IMR-90 (cell line): ENCODE measurements at regions not wholly inside any gene's neighbourhood (a gene's known extent, or its start where the extent isn't known, plus 50 kb on each side); places are given as distances from the start of the nearest gene placed in this dataset.

Experiments used
- ATAC-seq: fragments of 200-7000 bp; cut with Tn5 transposase; 2 replicates; pipeline ENCODE4 v1.9.1; 2020; ENCODE audit warnings: low read depth, mild to moderate bottlenecking, moderate library complexity
- BruUV-seq: library from RNA; stranded (reverse); fragments of 400-500 nt; replicated peaks from 2 replicates; lab custom pipeline; 2021; lab: Mats Ljungman, UMichigan
- CTCF ChIA-PET: fragments of 300-600 bp; formaldehyde crosslinking; extraction: SDS; loops from one replicate; lab custom pipeline; 2021; ENCODE audit warnings: antibody characterized with exemption; lab: Yijun Ruan, JAX
- POLR2A ChIA-PET: fragments of 300-600 bp; sonication (Branson Sonifier 250); formaldehyde crosslinking; loops from one replicate; lab custom pipeline; 2022; ENCODE audit warnings: antibody characterized with exemption; ENCODE audit not compliant: unreplicated experiment; lab: Charles Lee
- DNase-seq: peaks from one replicate; pipeline ENCODE4 v3.0.0; 2013
- H2AFZ ChIP-seq: replicated peaks from 2 replicates; pipeline ENCODE3; 2013; ENCODE audit warnings: low read length, mild to moderate bottlenecking; ENCODE audit not compliant: poor library complexity
- H2AK5ac ChIP-seq: 2 replicates; pipeline ENCODE4 v1.6.1; 2013; ENCODE audit warnings: low read depth, low read length, inconsistent platforms
- H2AK9ac ChIP-seq: replicated peaks from 2 replicates; pipeline ENCODE3; 2013; ENCODE audit warnings: mild to moderate bottlenecking, low read depth, low read length, moderate library complexity; ENCODE audit not compliant: poor library complexity
- H2BK120ac ChIP-seq: 2 replicates; pipeline ENCODE4 v1.6.1; 2013; ENCODE audit warnings: low read depth, low read length, inconsistent platforms
- H2BK15ac ChIP-seq: 3 replicates; pipeline ENCODE4 v1.6.1; 2013; ENCODE audit warnings: low read depth, low read length, inconsistent platforms
- H2BK20ac ChIP-seq: 2 replicates; pipeline ENCODE4 v1.6.1; 2013; ENCODE audit warnings: low read depth, mild to moderate bottlenecking, inconsistent platforms, low read length, moderate library complexity
- H2BK5ac ChIP-seq: 2 replicates; pipeline ENCODE4 v1.6.1; 2013; ENCODE audit warnings: mild to moderate bottlenecking, low read depth, low read length, inconsistent platforms; ENCODE audit not compliant: poor library complexity, severe bottlenecking
- H3K14ac ChIP-seq: replicated peaks from 2 replicates; pipeline ENCODE4 v1.6.1; 2013; ENCODE audit warnings: low read depth, low read length, inconsistent platforms
- H3K18ac ChIP-seq: 2 replicates; pipeline ENCODE4 v1.6.1; 2013; ENCODE audit warnings: low read depth, low read length, control low read depth
- H3K23ac ChIP-seq: 2 replicates; pipeline ENCODE4 v1.6.1; 2013; ENCODE audit warnings: low read depth, low read length, inconsistent platforms
- H3K27ac ChIP-seq: 2 replicates; pipeline ENCODE4 v1.5.1; 2013; ENCODE audit warnings: mild to moderate bottlenecking, control low read depth, low read length; ENCODE audit not compliant: insufficient read depth
- H3K27me3 ChIP-seq: 2 replicates; pipeline ENCODE4 v1.6.1; 2013; ENCODE audit warnings: low read length; ENCODE audit not compliant: control insufficient read depth, insufficient read depth
- H3K36me3 ChIP-seq: 2 replicates; pipeline ENCODE4 v1.6.1; 2013; ENCODE audit warnings: low read length, mixed read lengths; ENCODE audit not compliant: control insufficient read depth, insufficient read depth
- H3K4ac ChIP-seq: 2 replicates; pipeline ENCODE4 v1.6.1; 2013; ENCODE audit warnings: low read depth, low read length, inconsistent platforms
- H3K4me1 ChIP-seq: 2 replicates; pipeline ENCODE4 v1.6.1; 2013; ENCODE audit warnings: low read length, mixed read lengths; ENCODE audit not compliant: control insufficient read depth, insufficient read depth
- H3K4me2 ChIP-seq: 2 replicates; pipeline ENCODE4 v1.6.1; 2013; ENCODE audit warnings: low read depth, mild to moderate bottlenecking, control low read depth, low read length, moderate library complexity
- H3K4me3 ChIP-seq: 2 replicates; pipeline ENCODE4 v1.5.1; 2013; ENCODE audit warnings: low read depth, mild to moderate bottlenecking, control low read depth, low read length, moderate library complexity; ENCODE audit not compliant: insufficient read depth
- H3K56ac ChIP-seq: 2 replicates; pipeline ENCODE4 v1.6.1; 2013; ENCODE audit warnings: low read length, inconsistent platforms; ENCODE audit not compliant: insufficient read depth; ENCODE audit errors: extremely low read depth
- H3K79me1 ChIP-seq, 2 experiments: 2 replicates each; pipeline ENCODE4 v1.6.1; 2013; ENCODE audit warnings: low read length in 2 of 2, inconsistent platforms in 1 of 2, low read depth in 1 of 2
- H3K9ac ChIP-seq: 2 replicates; pipeline ENCODE4 v1.6.1; 2013; ENCODE audit warnings: low read depth, low read length, control low read depth
- H3K9me1 ChIP-seq: 2 replicates; pipeline ENCODE4 v1.6.1; 2013; ENCODE audit warnings: low read length, inconsistent platforms; ENCODE audit not compliant: insufficient read depth
- H3K9me3 ChIP-seq: 2 replicates; pipeline ENCODE4 v1.6.1; 2013; ENCODE audit warnings: low read length; ENCODE audit not compliant: control insufficient read depth, insufficient read depth
- H4K20me1 ChIP-seq: 2 replicates; pipeline ENCODE4 v1.6.1; 2013; ENCODE audit warnings: low read length, inconsistent platforms; ENCODE audit not compliant: insufficient read depth
- H4K5ac ChIP-seq: 2 replicates; pipeline ENCODE4 v1.6.1; 2013; ENCODE audit warnings: mild to moderate bottlenecking, low read depth, low read length, control low read depth
- H4K8ac ChIP-seq, 2 experiments: 2 replicates each; pipeline ENCODE4 v1.6.1; 2013; ENCODE audit warnings: low read depth in 2 of 2, low read length in 2 of 2, control low read depth in 1 of 2, inconsistent platforms in 1 of 2
- H4K91ac ChIP-seq: 2 replicates; pipeline ENCODE4 v1.6.1; 2013; ENCODE audit warnings: low read depth, low read length, inconsistent platforms; ENCODE audit not compliant: insufficient read depth
- BHLHE40 ChIP-seq: fragments of 150-350 bp; IDR thresholded peaks from 2 replicates; pipeline ENCODE4 v1.6.1; 2016; ENCODE audit warnings: mild to moderate bottlenecking, low read depth, low read length
- CEBPB ChIP-seq: IDR thresholded peaks from 2 replicates; pipeline ENCODE4 v1.6.1; 2012; ENCODE audit warnings: low read depth, low read length, improper control_type of control experiment
- CHD1 ChIP-seq: IDR thresholded peaks from 2 replicates; pipeline ENCODE4 v1.6.1; 2012; ENCODE audit warnings: low read depth, low read length, improper control_type of control experiment
- CTCF ChIP-seq: conservative IDR thresholded peaks from 2 replicates; pipeline ENCODE4 v1.5.1; 2012; ENCODE audit warnings: mild to moderate bottlenecking, low read depth, low read length, improper control_type of control experiment
- ELK1 ChIP-seq: fragments of 150-350 bp; IDR thresholded peaks from 2 replicates; pipeline ENCODE4 v1.6.1; 2016; ENCODE audit warnings: low read depth, mild to moderate bottlenecking, low read length, moderate library complexity, borderline replicate concordance
- FOS ChIP-seq: fragments of 150-350 bp; IDR thresholded peaks from 2 replicates; pipeline ENCODE4 v1.6.1; 2016; ENCODE audit warnings: low read depth, low read length
- MAFK ChIP-seq: IDR thresholded peaks from 2 replicates; pipeline ENCODE4 v1.6.1; 2012; ENCODE audit warnings: low read depth, low read length, improper control_type of control experiment
- MAZ ChIP-seq: IDR thresholded peaks from 2 replicates; pipeline ENCODE4 v1.6.1; 2012; ENCODE audit warnings: low read depth, mild to moderate bottlenecking, low read length, improper control_type of control experiment, moderate library complexity, borderline replicate concordance
- MXI1 ChIP-seq: IDR thresholded peaks from 2 replicates; pipeline ENCODE4 v1.6.1; 2012; ENCODE audit warnings: low read depth, mild to moderate bottlenecking, low read length, moderate library complexity, borderline replicate concordance
- NFE2L2 ChIP-seq: fragments of 150-350 bp; IDR thresholded peaks from 2 replicates; pipeline ENCODE4 v1.6.1; 2016; ENCODE audit warnings: low read depth, mild to moderate bottlenecking, low read length
- POLR2A ChIP-seq: IDR thresholded peaks from 2 replicates; pipeline ENCODE4 v1.6.1; 2012; ENCODE audit warnings: mild to moderate bottlenecking, low read depth, low read length
- RAD21 ChIP-seq: IDR thresholded peaks from 2 replicates; pipeline ENCODE4 v1.6.1; 2012; ENCODE audit warnings: low read length, improper control_type of control experiment
- RCOR1 ChIP-seq: IDR thresholded peaks from 2 replicates; pipeline ENCODE4 v1.6.1; 2012; ENCODE audit warnings: mild to moderate bottlenecking, low read length, improper control_type of control experiment; ENCODE audit not compliant: insufficient replicate concordance
- RFX5 ChIP-seq: IDR thresholded peaks from 2 replicates; pipeline ENCODE4 v1.8.0; 2012; ENCODE audit warnings: low read depth, mild to moderate bottlenecking, low read length, moderate library complexity
- SMC3 ChIP-seq: fragments of 150-350 bp; IDR thresholded peaks from 2 replicates; pipeline ENCODE4 v1.6.1; 2016; ENCODE audit warnings: low read depth, mild to moderate bottlenecking, antibody characterized with exemption, low read length, moderate library complexity
- USF2 ChIP-seq: fragments of 150-350 bp; IDR thresholded peaks from 2 replicates; pipeline ENCODE4 v1.6.1; 2017; ENCODE audit warnings: mild to moderate bottlenecking, antibody characterized with exemption, low read length, low read depth
- WGBS, 2 experiments: methylation state at CpG; one replicate each; pipeline versions ENCODE4 v1.1.5 to v1.1.7; 2013; ENCODE audit warnings: missing lambda C conversion rate in 2 of 2; ENCODE audit not compliant: insufficient read length in 1 of 2; ENCODE audit errors: extremely low coverage in 2 of 2; 5-methylcytosine and 5-hydroxymethylcytosine counted together
- dilution Hi-C: fragments of 300-500 bp; cut with HindIII; formaldehyde crosslinking; loops from one replicate; pipeline ENCODE4 v1.14.3; 2018; ENCODE audit warnings: low sequenced_read_pairs; ENCODE audit not compliant: unreplicated experiment
- in situ Hi-C: fragments of 300-500 bp; cut with MboI; formaldehyde crosslinking; loops from 3 replicates; pipeline ENCODE4 v1.14.3; 2019; ENCODE audit warnings: low sequenced_read_pairs, inconsistent platforms, mixed read lengths
- intact Hi-C: fragments of 100-400 bp; cut with micrococcal nuclease; formaldehyde crosslinking; loops from 2 replicates; pipeline ENCODE4 v1.10.0; 2022

- no peak overlapping the region for H2BK15ac ChIP-seq
- H2AK5ac ChIP-seq: no peak overlapping the region
- H3K36me3 ChIP-seq: no peaks in the 10 kb centered on the region
- no peaks in the 10 kb centered on the region for H3K27me3 ChIP-seq
- no peak overlapping the region for H2BK20ac ChIP-seq
- CTCF ChIA-PET: no interaction called here
- no peak for DNase-seq
- H4K91ac ChIP-seq: no peak overlapping the region
- H3K23ac ChIP-seq: no peak overlapping the region
- no peaks in the 10 kb centered on the region for H4K20me1 ChIP-seq
- no peak overlapping the region for H2BK5ac ChIP-seq
- ATAC-seq: no peak
- no peaks in the 10 kb centered on the region; a peak in 1 of 4 replicates for H3K79me1 ChIP-seq
- no peak overlapping the region for H2AFZ ChIP-seq
- no peak overlapping the region for H4K5ac ChIP-seq
- no peak overlapping the region for H3K4me2 ChIP-seq
- intact Hi-C loops (no loop called here), in situ Hi-C loops (no loop called here), dilution Hi-C loops (no loop called here)
- no peak overlapping the region for H3K4me3 ChIP-seq
- no peaks in the 10 kb centered on the region for H3K9me1 ChIP-seq
- no peak overlapping the region for H3K18ac ChIP-seq
- no peak overlapping the region for H3K56ac ChIP-seq
- no peak overlapping the region for H3K14ac ChIP-seq
- H2BK120ac ChIP-seq: no peak overlapping the region
- H2AK9ac ChIP-seq: no peak overlapping the region
- no CpG with 5 or more reads among the region's 1 CpG for WGBS, 2 experiments
- no peak overlapping the region for H4K8ac ChIP-seq
- TF ChIP-seq MXI1 (no peak), MAZ (no peak), CTCF (no peak), MAFK (no peak), ELK1 (no peak), RAD21 (no peak), CHD1 (no peak), NFE2L2 (no peak), SMC3 (no peak), RCOR1 (no peak), POLR2A (no peak), FOS (no peak), USF2 (no peak), BHLHE40 (no peak), CEBPB (no peak), RFX5 (no peak)
- no peaks in the 10 kb centered on the region; the same call in 1 of the 2 replicates for H3K4me1 ChIP-seq
- POLR2A ChIA-PET: no interaction called here
- H3K9me3 ChIP-seq: no peaks in the 10 kb centered on the region
- BruUV-seq: no TSS peak
- no peak overlapping the region for H3K27ac ChIP-seq
- H3K4ac ChIP-seq: no peak overlapping the region
- no peak overlapping the region for H3K9ac ChIP-seq
These were observed 84.7 kb downstream of the FAM161A start for GRCh38 chr2:61769093-61769675.
